ENCODE measurements at regions not wholly inside any gene's neighbourhood (a gene's known extent, or its start where the extent isn't known, plus 50 kb on each side); places are given as distances from the start of the nearest gene placed in this dataset.
A peak's percentile ranks its signal among the peaks of the same experiment; 100 is the strongest.

- no peak overlapping the region for H3K4me3 Mint-ChIP-seq
- H3K27ac Mint-ChIP-seq = no peak overlapping the region
- peaks cover 21% of the 10 kb centered on the region for H3K4me1 Mint-ChIP-seq
- no peaks in the 10 kb centered on the region for H3K9me3 Mint-ChIP-seq
- DNase-seq (ENCODE audit: low spot score in 2 of 2) = no peak
- H3K36me3 Mint-ChIP-seq = no peaks in the 10 kb centered on the region
- ATAC-seq = no peak
Observed at GRCh38 chr10:3723766-3724165, 61.2 kb downstream of the KLF6 start.

- peaks cover 21% of the 10 kb centered on the region for H3K4me1 Mint-ChIP-seq
- peak; percentile 91 for ATAC-seq
- H3K27ac Mint-ChIP-seq = no peak overlapping the region
- no peaks in the 10 kb centered on the region for H3K36me3 Mint-ChIP-seq
- no peak overlapping the region for H3K4me3 Mint-ChIP-seq
- no peaks in the 10 kb centered on the region for H3K9me3 Mint-ChIP-seq
- DNase-seq (ENCODE audit: low spot score in 2 of 2) = no peak
Observed at GRCh38 chr10:3720228-3721019, 64.6 kb downstream of the KLF6 start.

- no peaks in the 10 kb centered on the region for H3K9me3 Mint-ChIP-seq
- H3K4me1 Mint-ChIP-seq = peaks cover 21% of the 10 kb centered on the region
- H3K27ac Mint-ChIP-seq = peak overlapping the region; percentile 68
- H3K4me3 Mint-ChIP-seq = no peak overlapping the region
- H3K36me3 Mint-ChIP-seq = no peaks in the 10 kb centered on the region
- no peak for DNase-seq (ENCODE audit: low spot score in 2 of 2)
- ATAC-seq = no peak
Observed at GRCh38 chr10:3719024-3719843, 65.8 kb downstream of the KLF6 start.

GRCh38 chr10:3716093-3716492 lies 68.9 kb downstream of the KLF6 start:
- Mint-ChIP-seq H3K36me3 (no peaks in the 10 kb centered on the region), H3K27ac (no peak overlapping the region), H3K9me3 (peaks cover 11% of the 10 kb centered on the region), H3K4me3 (no peak overlapping the region), H3K4me1 (peaks cover 16% of the 10 kb centered on the region)
- DNase-seq (ENCODE audit: low spot score in 2 of 2) (no peak), ATAC-seq (no peak)

GRCh38 chr10:3714967-3715366 lies 70.0 kb downstream of the KLF6 start:
- H3K4me3 Mint-ChIP-seq = no peak overlapping the region
- DNase-seq (ENCODE audit: low spot score in 2 of 2) = no peak
- peak; percentile 63 for ATAC-seq

GRCh38 chr10:3714531-3714930 lies 70.5 kb downstream of the KLF6 start:
- H3K9me3 Mint-ChIP-seq = peaks cover 12% of the 10 kb centered on the region
- DNase-seq (ENCODE audit: low spot score in 2 of 2) = no peak
- H3K27ac Mint-ChIP-seq = no peak overlapping the region
- no peak overlapping the region for H3K4me3 Mint-ChIP-seq
- no peak for ATAC-seq
- peaks cover 3% of the 10 kb centered on the region for H3K4me1 Mint-ChIP-seq
- H3K36me3 Mint-ChIP-seq = no peaks in the 10 kb centered on the region

More at GRCh38 chr10:3714967-3715366, 70.0 kb downstream of the KLF6 start:
- peaks cover 12% of the 10 kb centered on the region for H3K9me3 Mint-ChIP-seq
- H3K36me3 Mint-ChIP-seq = no peaks in the 10 kb centered on the region
- H3K4me1 Mint-ChIP-seq = peaks cover 5% of the 10 kb centered on the region
- H3K27ac Mint-ChIP-seq = no peak overlapping the region

GRCh38 chr10:3712707-3713106 lies 72.3 kb downstream of the KLF6 start:
- Mint-ChIP-seq H3K27ac (no peak overlapping the region), H3K4me3 (no peak overlapping the region), H3K4me1 (peaks cover 9% of the 10 kb centered on the region), H3K9me3 (peaks cover 12% of the 10 kb centered on the region), H3K36me3 (no peaks in the 10 kb centered on the region)
- DNase-seq (ENCODE audit: low spot score in 2 of 2) (no peak), ATAC-seq (no peak)

GRCh38 chr10:3711918-3712317 lies 73.1 kb downstream of the KLF6 start:
- Mint-ChIP-seq H3K4me1 (peaks cover 9% of the 10 kb centered on the region), H3K27ac (no peak overlapping the region)
- no peak for ATAC-seq

GRCh38 chr10:3710764-3711163 lies 74.2 kb downstream of the KLF6 start:
- Mint-ChIP-seq H3K27ac (no peak overlapping the region), H3K4me1 (peaks cover 9% of the 10 kb centered on the region), H3K36me3 (no peaks in the 10 kb centered on the region), H3K9me3 (peaks cover 12% of the 10 kb centered on the region), H3K4me3 (no peak overlapping the region)
- ATAC-seq = no peak
- DNase-seq (ENCODE audit: low spot score in 2 of 2) = no peak

More at GRCh38 chr10:3711918-3712317, 73.1 kb downstream of the KLF6 start:
- H3K36me3 Mint-ChIP-seq = no peaks in the 10 kb centered on the region
- no peak for DNase-seq (ENCODE audit: low spot score in 2 of 2)
- H3K9me3 Mint-ChIP-seq = peaks cover 12% of the 10 kb centered on the region
- no peak overlapping the region for H3K4me3 Mint-ChIP-seq

GRCh38 chr10:3709456-3710060 lies 75.5 kb downstream of the KLF6 start:
- no peak overlapping the region for H3K27ac Mint-ChIP-seq
- peaks cover 9% of the 10 kb centered on the region for H3K4me1 Mint-ChIP-seq
- no peak overlapping the region for H3K4me3 Mint-ChIP-seq

GRCh38 chr10:3708852-3709251 lies 76.2 kb downstream of the KLF6 start:
- H3K9me3 Mint-ChIP-seq = peaks cover 12% of the 10 kb centered on the region
- peaks cover 9% of the 10 kb centered on the region for H3K4me1 Mint-ChIP-seq
- no peak for DNase-seq (ENCODE audit: low spot score in 2 of 2)
- H3K4me3 Mint-ChIP-seq = no peak overlapping the region
- peak; percentile 66 for ATAC-seq
- H3K36me3 Mint-ChIP-seq = no peaks in the 10 kb centered on the region
- no peak overlapping the region for H3K27ac Mint-ChIP-seq

More at GRCh38 chr10:3709456-3710060, 75.5 kb downstream of the KLF6 start:
- peaks cover 12% of the 10 kb centered on the region for H3K9me3 Mint-ChIP-seq
- no peak for ATAC-seq
- DNase-seq (ENCODE audit: low spot score in 2 of 2) = no peak
- H3K36me3 Mint-ChIP-seq = no peaks in the 10 kb centered on the region

- no peaks in the 10 kb centered on the region for H3K9me3 Mint-ChIP-seq
- H3K27ac Mint-ChIP-seq = no peak overlapping the region
- ATAC-seq = no peak
- no peaks in the 10 kb centered on the region for H3K36me3 Mint-ChIP-seq
- H3K4me1 Mint-ChIP-seq = peaks cover 9% of the 10 kb centered on the region
- H3K4me3 Mint-ChIP-seq = no peak overlapping the region
- no peak for DNase-seq (ENCODE audit: low spot score in 2 of 2)
Observed at GRCh38 chr10:3704565-3705325, 80.3 kb downstream of the KLF6 start.

GRCh38 chr10:3702569-3702968 lies 82.4 kb downstream of the KLF6 start:
- Mint-ChIP-seq H3K4me1 (no peaks in the 10 kb centered on the region), H3K4me3 (no peak overlapping the region), H3K9me3 (no peaks in the 10 kb centered on the region), H3K27ac (no peak overlapping the region), H3K36me3 (no peaks in the 10 kb centered on the region)
- no peak for ATAC-seq
- DNase-seq (ENCODE audit: low spot score in 2 of 2) = no peak

- ATAC-seq (no peak), DNase-seq (ENCODE audit: low spot score in 2 of 2) (no peak)
- Mint-ChIP-seq H3K4me1 (no peaks in the 10 kb centered on the region), H3K27ac (no peak overlapping the region), H3K4me3 (no peak overlapping the region), H3K9me3 (no peaks in the 10 kb centered on the region), H3K36me3 (no peaks in the 10 kb centered on the region)
Observed at GRCh38 chr10:3702056-3702546, 82.9 kb downstream of the KLF6 start.

- Mint-ChIP-seq H3K4me3 (no peak overlapping the region), H3K4me1 (no peaks in the 10 kb centered on the region), H3K27ac (no peak overlapping the region), H3K9me3 (no peaks in the 10 kb centered on the region), H3K36me3 (no peaks in the 10 kb centered on the region)
- ATAC-seq = no peak
- DNase-seq (ENCODE audit: low spot score in 2 of 2) = no peak
Observed at GRCh38 chr10:3701491-3701890, 83.5 kb downstream of the KLF6 start.
